ENCODE measurements at regions not wholly inside any gene's neighbourhood (a gene's known extent, or its start where the extent isn't known, plus 50 kb on each side); places are given as distances from the start of the nearest gene placed in this dataset.

- TF ChIP-seq POLR2A (IDR thresholded peaks at IDR 0.05) (no peak), CTCF (IDR thresholded peaks at IDR 0.05) (no peak), POLR2AphosphoS5 (IDR thresholded peaks at IDR 0.05) (no peak)
These were observed 1033.2 kb upstream of the NXPH2 start for GRCh38 chr2:139813340-139813739.
